AG10803 (cell line): ENCODE measurements at regions not wholly inside any gene's neighbourhood (a gene's known extent, or its start where the extent isn't known, plus 50 kb on each side); places are given as distances from the start of the nearest gene placed in this dataset.

Experiments used
- DNase-seq: peaks from one replicate; pipeline ENCODE4 v3.0.0; 2010; ENCODE audit warnings: low read depth
- H3K4me3 ChIP-seq: 2 replicates; pipeline ENCODE4 v1.5.1; 2011; ENCODE audit warnings: mild to moderate bottlenecking, low read length, control low read depth
- TF ChIP-seq, protein P1 (sequence below): conservative IDR thresholded peaks from 2 replicates; pipeline ENCODE4 v1.5.1; 2011; ENCODE audit warnings: mild to moderate bottlenecking, low read length, control low read depth, inconsistent platforms

DNA sequence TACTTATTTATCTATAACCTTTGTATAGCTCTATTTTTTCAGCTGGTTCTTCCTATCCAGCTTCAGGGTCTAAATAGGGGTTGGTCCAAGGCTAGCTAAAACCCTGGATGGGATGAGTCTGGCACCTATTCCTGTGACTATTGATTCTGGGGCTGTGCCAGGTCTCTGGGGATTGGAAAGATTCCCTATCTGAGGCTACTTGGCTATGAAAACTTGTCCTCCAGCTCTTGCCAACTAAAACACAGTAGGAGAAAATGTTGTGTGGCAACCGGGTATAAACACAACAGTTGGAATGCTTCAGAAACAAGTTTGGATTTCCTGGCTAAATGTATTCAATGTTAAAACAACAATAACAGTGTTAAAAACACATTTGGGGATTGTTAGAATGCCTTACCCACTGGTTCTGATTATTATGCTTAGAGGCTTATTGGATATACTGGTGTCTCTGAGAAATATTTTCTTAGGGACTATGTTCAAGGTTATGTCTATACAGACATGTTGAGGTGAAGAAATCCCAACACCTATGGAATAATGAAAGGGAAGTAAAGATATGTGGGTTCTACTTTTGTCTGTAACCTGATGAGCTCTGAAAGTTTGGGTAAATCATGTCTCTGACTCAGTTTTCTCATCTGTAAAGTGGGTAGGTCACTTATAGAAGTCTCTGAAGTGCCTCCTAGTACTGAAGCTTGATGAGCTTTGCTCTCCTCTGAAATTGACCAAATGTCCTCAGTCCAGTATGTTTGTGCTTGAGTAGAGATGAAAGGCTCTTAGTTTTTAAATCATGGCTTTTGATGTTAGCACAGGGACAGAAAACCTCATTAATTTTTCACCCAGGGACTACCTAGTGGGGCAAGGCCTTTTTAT, 460.7 kb downstream of the MTX2 start:
- H3K4me3 ChIP-seq, result no peak overlapping the region
- TF ChIP-seq, protein P1, sequence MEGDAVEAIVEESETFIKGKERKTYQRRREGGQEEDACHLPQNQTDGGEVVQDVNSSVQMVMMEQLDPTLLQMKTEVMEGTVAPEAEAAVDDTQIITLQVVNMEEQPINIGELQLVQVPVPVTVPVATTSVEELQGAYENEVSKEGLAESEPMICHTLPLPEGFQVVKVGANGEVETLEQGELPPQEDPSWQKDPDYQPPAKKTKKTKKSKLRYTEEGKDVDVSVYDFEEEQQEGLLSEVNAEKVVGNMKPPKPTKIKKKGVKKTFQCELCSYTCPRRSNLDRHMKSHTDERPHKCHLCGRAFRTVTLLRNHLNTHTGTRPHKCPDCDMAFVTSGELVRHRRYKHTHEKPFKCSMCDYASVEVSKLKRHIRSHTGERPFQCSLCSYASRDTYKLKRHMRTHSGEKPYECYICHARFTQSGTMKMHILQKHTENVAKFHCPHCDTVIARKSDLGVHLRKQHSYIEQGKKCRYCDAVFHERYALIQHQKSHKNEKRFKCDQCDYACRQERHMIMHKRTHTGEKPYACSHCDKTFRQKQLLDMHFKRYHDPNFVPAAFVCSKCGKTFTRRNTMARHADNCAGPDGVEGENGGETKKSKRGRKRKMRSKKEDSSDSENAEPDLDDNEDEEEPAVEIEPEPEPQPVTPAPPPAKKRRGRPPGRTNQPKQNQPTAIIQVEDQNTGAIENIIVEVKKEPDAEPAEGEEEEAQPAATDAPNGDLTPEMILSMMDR, result no peak
- peak; percentile 83 for DNase-seq

DNA sequence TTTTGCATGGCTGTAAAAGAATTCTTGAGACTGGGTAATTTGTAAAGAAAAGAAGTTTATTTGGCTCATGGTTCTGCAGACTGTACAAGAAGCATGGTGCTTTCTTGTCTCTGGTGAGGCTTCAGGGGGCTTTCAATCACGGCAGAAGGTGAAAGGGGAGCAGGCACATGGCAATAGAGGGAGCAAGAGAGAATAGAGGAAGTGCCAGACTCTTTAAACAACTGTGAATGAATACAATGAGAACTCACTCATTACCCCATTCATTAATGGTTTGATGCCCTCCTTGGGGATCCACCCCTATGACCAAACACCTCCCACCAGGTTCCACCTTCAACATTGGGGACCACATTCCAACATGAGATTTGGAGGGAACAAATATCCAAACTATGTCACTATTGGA, 463.5 kb downstream of the MTX2 start:
- H3K4me3 ChIP-seq, result no peak overlapping the region
- DNase-seq, result no peak
- TF ChIP-seq, protein P1, result no peak

GRCh38 chr2:176733698-176734430, 464.6 kb downstream of the MTX2 start:
- TF ChIP-seq, protein P1, result no peak
- DNase-seq, result no peak

GRCh38 chr2:176734868-176735267, 465.6 kb downstream of the MTX2 start:
- TF ChIP-seq, protein P1, result no peak
- DNase-seq, result no peak
- no peak overlapping the region for H3K4me3 ChIP-seq

More at GRCh38 chr2:176733698-176734430, 464.6 kb downstream of the MTX2 start:
- no peak overlapping the region for H3K4me3 ChIP-seq

DNA sequence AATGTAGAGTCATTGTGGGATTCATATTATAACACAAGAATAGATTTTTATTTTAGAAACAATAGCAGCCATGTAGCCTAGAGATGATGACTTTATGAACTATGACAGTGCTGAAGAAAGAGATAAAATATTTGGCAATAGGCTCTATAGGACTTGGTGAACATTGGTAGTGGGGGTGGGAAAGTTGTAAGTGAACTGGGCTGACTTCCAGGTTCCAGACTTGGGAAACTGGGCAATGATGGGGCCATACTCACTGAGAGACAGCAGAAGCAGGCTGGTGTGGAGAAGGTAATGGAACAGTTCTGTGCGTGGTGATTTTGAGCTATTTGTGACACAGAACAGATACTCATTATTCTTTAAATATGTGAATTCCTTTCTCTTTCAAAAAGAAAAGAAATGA, 470.3 kb upstream of the HNRNPA3 start:
- no peak overlapping the region for H3K4me3 ChIP-seq
- no peak for DNase-seq
- TF ChIP-seq, protein P1, result no peak

DNA sequence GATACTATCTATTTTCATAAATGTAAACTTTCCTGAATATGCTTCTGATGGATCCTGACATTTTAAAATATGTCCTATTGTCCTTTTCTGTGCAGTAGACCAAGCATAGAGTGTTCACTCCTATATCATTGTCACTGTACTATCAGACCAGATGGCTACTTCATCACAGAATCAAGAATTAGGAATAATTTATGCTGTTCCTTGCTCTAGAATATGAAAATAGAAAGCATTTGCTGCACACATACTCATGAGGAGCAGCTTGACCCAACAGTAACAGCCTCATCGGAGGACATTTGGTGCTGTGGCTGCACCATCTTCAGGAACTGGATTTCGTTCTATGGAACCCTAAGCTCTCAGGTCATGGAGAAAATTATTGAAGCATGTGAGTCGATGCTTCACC, 468.9 kb upstream of the HNRNPA3 start:
- no peak overlapping the region for H3K4me3 ChIP-seq
- no peak for DNase-seq
- TF ChIP-seq, protein P1, result no peak
